Muscle layer of duodenum (tissue), 2 donors: ENCODE measurements at regions not wholly inside any gene's neighbourhood (a gene's known extent, or its start where the extent isn't known, plus 50 kb on each side); places are given as distances from the start of the nearest gene placed in this dataset.

Source experiments
- H3K27ac ChIP-seq: one replicate; pipeline ENCODE4 v1.7.0; 2013; ENCODE audit warnings: mild to moderate bottlenecking, low read length
- H3K27me3 ChIP-seq: one replicate; pipeline ENCODE4 v1.7.0; 2013; ENCODE audit warnings: low read depth, mild to moderate bottlenecking, control low read depth, low read length
- H3K36me3 ChIP-seq, 2 donors: one replicate each; pipeline ENCODE4 v1.7.0; 2013; ENCODE audit warnings: low read length in 2 of 2, control low read depth in 1 of 2, mild to moderate bottlenecking in 1 of 2; ENCODE audit not compliant: insufficient read depth in 2 of 2, control insufficient read depth in 1 of 2
- H3K4me1 ChIP-seq, 2 donors: one replicate each; pipeline ENCODE4 v1.7.0; 2013; ENCODE audit warnings: low read length in 2 of 2, mild to moderate bottlenecking in 2 of 2, control low read depth in 1 of 2, moderate library complexity in 1 of 2; ENCODE audit not compliant: insufficient read depth in 2 of 2, control insufficient read depth in 1 of 2
- H3K4me3 ChIP-seq, 2 donors: one replicate each; pipeline ENCODE4 v1.7.0; 2013; ENCODE audit warnings: low read length in 2 of 2, low read depth in 1 of 2, mild to moderate bottlenecking in 1 of 2
- H3K9me3 ChIP-seq, 2 donors: one replicate each; pipeline ENCODE4 v1.7.0; 2013; ENCODE audit warnings: low read length in 2 of 2, control low read depth in 1 of 2, mild to moderate bottlenecking in 1 of 2; ENCODE audit not compliant: control insufficient read depth in 1 of 2
- donor health status: healthy.

DNA sequence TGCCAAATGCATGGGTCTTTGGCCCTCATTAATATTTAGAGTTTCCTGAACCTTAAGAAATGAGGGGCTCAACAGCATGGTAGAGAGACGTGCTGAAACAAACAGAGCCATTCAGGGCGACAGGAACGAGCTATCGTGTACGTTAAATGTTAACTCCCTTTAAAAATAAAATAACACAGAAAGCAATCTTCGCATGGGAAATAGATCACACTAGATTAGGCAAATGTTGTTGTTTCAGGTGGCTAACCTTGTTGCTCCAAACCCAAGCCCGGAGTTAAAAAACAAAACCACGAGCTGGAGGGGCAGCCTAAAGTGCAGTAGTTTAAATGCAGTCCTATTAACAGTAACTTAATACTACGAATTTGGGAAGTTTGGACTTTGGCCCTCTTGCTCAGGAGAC lies 177.4 kb upstream of the TRIB2 start:
- Histone ChIP-seq H3K27me3 (no peaks in the 10 kb centered on the region), H3K4me3 (no peak overlapping the region), H3K27ac (no peak overlapping the region), H3K36me3 (no peaks in the 10 kb centered on the region), H3K9me3 (no peaks in the 10 kb centered on the region), H3K4me1 (peaks cover 0 to 13% of the 10 kb centered on the region in 2 donors)

DNA sequence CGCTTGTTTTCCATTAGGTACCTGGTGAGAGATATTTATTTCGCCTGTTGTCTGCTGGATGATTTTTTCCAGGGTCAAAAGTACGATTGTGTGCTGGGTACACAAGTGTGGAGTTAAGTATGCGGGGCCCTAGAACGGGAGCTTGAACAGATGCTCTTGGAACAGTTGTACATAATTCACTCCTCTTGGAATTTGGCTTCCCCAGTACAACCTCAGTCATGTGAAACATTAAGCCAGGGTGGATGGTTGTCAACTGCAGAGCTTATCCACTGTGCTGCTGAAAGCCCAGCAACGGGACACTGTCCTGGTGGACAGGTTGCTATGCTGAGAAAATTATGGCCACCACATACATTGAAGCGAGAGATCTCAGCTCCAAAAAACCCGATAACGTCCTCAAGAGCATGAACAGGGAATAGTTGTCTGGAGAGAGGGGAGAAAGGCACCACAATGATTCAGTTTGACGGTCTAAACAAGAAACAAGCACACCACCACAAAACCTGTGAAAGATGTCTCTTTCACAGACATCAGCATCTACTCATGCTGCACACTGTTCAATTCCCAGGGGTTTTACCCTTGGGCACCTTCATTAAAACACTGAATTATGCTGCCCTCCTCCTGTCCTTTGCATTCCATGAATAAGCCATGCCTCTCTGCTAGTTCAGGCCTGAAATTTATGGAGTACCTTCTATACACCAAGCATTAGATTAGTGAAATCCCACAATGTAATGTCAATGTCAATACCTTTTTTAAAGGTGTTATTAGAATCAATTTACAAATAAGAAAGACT lies 176.8 kb upstream of the TRIB2 start:
- H3K27me3 ChIP-seq = no peaks in the 10 kb centered on the region
- no peaks in the 10 kb centered on the region for H3K9me3 ChIP-seq
- H3K27ac ChIP-seq = no peak overlapping the region
- no peaks in the 10 kb centered on the region for H3K36me3 ChIP-seq
- H3K4me3 ChIP-seq = no peak overlapping the region
- peaks cover 0 to 13% of the 10 kb centered on the region in 2 donors for H3K4me1 ChIP-seq

DNA sequence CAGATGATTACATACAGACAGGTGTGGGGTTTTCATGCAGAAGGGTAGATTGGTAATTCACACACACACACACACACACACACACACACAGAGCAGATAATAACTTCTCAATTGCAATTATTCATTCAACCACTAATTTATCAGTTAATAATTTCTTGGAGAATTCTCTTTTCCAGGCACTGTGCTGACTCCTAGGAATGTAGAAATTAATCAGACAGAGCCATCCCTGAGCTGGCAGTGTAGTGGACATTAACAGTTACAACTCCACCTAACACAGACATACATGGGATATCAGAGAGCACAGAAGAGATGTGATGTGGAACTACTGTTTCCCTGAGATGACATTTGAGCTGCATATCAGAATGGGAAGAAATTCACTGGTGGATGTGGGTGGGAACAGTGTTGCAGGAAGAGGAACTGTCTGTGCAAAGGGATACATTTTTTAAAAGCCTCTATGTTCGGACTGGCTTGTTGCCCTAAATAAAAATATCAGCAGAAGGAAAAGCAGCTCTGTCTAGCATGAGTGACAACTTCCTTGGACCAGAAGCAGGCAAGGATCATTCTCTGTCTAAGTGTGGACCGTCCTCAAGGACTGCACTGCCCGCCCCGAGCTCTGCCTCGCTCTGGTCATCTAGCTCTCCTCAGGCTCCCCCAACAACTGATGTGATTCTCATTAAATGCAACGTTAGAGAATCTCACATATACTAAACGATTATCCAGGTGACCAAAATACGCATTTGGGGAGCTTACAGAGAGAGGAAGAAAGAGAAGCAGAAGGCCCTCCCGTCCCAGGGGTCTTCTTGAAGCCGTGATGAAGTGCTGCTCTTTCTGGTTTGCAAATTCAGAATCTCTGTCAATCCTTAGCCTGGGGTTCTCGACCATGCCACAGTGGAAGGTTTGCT lies 173.4 kb upstream of the TRIB2 start:
- Histone ChIP-seq H3K4me1 (peaks cover 0 to 13% of the 10 kb centered on the region in 2 donors), H3K4me3 (no peak overlapping the region), H3K27me3 (no peaks in the 10 kb centered on the region), H3K27ac (no peak overlapping the region), H3K9me3 (no peaks in the 10 kb centered on the region), H3K36me3 (no peaks in the 10 kb centered on the region)

DNA sequence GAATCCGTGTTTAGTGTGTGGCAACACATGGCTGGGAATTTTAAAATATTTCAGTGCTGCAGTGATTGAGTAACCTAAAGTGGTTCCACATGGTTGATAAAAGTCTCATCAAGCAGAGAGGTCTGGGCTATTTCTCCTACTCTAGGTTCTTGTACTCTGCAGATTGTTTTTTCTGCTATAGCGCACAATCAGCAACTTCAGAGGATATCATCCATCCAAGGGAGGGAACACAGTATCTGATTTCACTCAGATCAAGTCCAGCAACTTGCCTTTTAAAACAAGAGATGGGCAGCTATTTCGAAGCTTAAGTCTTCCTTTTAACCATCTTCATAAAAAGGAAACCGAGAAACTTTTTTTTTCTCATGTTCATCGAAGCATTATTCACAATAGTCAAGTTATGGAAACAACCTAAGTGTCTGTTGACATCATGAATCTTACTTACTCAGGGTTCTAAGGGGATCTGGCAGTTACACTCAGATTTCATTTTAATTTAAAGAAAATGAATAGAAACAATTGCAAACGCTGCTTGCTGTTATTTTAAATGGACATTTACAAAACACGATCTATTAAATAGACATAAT lies 172.7 kb upstream of the TRIB2 start:
- Histone ChIP-seq H3K27me3 (no peaks in the 10 kb centered on the region), H3K36me3 (no peaks in the 10 kb centered on the region), H3K27ac (no peak overlapping the region), H3K9me3 (no peaks in the 10 kb centered on the region), H3K4me3 (no peak overlapping the region), H3K4me1 (peaks cover 0 to 11% of the 10 kb centered on the region in 2 donors)

DNA sequence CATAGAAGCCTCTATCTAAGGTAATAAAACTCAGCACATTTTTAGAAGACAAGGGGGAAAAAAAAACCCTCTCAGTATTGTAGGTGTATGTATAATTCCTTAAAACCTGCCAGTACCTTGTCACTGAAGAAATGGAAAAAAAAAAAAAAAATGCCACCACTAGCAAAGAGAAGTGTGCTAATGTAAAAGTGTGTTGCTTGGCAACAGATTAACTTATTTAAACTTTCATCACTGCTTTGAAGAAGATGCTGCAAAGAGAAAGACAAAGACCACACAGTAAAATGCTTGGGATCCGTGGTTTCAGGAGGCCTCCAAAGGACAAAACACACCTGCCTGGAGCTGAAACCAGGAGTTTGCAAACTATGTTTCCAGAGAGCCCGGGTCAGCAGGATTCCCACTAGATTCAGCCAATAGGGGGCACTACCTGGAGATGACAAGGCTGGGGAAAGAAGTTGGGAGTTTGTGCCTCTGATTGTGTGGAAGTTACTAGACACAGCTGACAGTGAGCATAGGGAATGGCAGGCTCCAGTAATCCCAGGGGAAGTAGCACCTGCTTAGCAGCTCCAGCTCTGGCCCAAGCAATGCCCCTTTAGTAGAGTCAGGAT lies 169.1 kb upstream of the TRIB2 start:
- no peaks in the 10 kb centered on the region for H3K4me1 ChIP-seq
- H3K36me3 ChIP-seq = no peaks in the 10 kb centered on the region
- H3K9me3 ChIP-seq = no peaks in the 10 kb centered on the region
- H3K27me3 ChIP-seq = no peaks in the 10 kb centered on the region
- no peak overlapping the region for H3K4me3 ChIP-seq
- H3K27ac ChIP-seq = no peak overlapping the region

DNA sequence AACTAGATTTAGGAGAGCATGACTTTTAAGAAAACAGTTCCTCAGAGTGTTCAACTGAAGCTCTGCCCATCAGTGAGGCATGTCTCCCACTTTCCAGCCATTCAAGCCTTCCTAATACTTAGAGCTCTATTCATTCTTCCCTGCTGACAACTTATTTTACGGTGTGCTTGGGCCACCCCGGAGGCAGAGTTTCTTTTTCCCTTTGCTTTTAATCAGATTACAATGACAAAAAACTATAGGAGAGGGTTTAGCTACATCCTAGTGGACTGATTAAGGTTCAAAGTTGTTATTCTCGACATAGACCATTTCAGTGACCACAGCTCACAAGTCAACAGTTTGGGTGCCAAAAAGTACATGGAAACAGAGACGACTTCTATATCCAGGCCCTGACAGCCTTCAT lies 167.8 kb upstream of the TRIB2 start:
- Histone ChIP-seq H3K4me3 (no peak overlapping the region), H3K27me3 (no peaks in the 10 kb centered on the region), H3K9me3 (no peaks in the 10 kb centered on the region), H3K27ac (no peak overlapping the region), H3K4me1 (no peaks in the 10 kb centered on the region), H3K36me3 (no peaks in the 10 kb centered on the region)

DNA sequence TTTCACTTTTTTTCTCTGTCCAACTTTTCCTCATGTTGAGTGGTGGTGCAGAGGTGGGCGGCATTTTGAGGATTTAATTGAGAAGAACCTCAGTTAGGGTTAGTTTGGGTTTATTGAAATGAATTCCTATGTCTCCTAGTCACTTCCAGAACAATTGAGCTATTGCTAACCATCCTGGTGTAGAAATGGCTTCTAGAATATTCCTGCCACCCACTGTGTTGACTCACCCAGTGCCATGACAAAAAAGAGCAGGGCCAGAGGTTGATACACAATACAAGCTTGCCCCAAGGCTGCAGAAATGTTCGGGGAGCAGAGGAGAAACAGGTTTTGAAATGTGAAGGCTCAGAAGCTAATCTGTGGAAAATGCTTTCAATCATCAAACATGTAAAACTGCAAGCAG lies 167.1 kb upstream of the TRIB2 start:
- H3K27ac ChIP-seq = no peak overlapping the region
- H3K27me3 ChIP-seq = no peaks in the 10 kb centered on the region
- no peaks in the 10 kb centered on the region for H3K9me3 ChIP-seq
- no peak overlapping the region for H3K4me3 ChIP-seq
- H3K4me1 ChIP-seq = no peaks in the 10 kb centered on the region
- no peaks in the 10 kb centered on the region for H3K36me3 ChIP-seq

DNA sequence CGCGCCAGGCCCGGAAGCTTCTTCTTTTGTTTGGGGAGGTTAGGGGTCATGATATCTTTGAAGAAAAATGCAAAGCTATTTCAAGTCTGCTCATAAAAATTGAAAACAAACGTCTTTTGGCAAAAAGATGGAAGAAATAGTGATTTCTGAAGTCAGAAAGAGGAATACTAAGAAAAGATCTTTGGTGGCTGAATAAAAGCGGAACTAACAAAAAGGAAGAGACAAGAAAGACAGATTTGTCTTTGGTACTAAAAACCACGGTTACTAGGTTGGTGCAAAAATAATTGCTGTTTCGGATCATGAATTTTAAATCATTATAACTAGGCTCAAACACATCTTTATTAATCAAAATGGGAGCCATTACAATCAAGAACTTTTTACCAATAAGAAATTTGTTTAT lies 164.6 kb upstream of the TRIB2 start:
- Histone ChIP-seq H3K27ac (no peak overlapping the region), H3K9me3 (no peaks in the 10 kb centered on the region), H3K36me3 (no peaks in the 10 kb centered on the region), H3K4me3 (no peak overlapping the region), H3K27me3 (no peaks in the 10 kb centered on the region), H3K4me1 (peaks cover 3 to 7% of the 10 kb centered on the region in 2 donors)

DNA sequence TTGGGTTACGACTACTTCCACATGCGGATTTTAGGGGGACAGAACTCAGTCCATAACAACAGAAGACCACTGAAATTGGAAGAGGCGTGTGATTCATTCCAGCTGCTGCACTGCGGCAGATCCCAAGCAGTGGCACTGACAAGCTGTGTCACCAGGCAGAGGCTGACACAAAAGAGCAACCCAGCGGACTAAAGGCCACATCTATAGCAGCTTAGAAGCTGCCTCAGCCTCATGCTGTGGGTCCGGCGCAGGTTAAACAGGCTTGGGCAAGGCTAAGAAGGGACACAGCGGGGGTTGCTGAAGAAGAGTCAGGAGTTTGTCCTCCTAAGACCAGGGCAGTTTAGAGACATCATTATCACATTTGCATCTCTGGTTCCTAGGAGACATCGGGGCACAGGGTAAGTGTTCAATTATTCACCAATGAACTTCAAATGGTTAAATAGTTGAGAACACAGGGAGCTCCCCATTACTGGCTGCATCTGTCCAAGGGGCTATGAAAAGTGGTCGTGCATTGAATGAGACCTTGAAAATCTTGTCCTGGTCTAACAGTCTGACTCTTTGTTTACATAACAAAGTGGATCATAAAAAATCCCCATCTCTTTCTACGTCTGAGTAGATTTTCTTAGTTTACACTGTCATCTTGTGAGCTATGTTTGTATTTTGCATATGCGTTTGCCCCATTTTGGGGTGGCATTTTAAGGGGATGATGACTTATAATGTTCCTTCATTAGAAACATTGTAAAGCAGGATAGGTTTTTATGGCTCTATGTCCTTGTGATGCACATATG lies 162.3 kb upstream of the TRIB2 start:
- Histone ChIP-seq H3K27me3 (no peaks in the 10 kb centered on the region), H3K9me3 (no peaks in the 10 kb centered on the region), H3K4me1 (peaks cover 3 to 7% of the 10 kb centered on the region in 2 donors), H3K4me3 (no peak overlapping the region), H3K27ac (no peak overlapping the region), H3K36me3 (no peaks in the 10 kb centered on the region)

DNA sequence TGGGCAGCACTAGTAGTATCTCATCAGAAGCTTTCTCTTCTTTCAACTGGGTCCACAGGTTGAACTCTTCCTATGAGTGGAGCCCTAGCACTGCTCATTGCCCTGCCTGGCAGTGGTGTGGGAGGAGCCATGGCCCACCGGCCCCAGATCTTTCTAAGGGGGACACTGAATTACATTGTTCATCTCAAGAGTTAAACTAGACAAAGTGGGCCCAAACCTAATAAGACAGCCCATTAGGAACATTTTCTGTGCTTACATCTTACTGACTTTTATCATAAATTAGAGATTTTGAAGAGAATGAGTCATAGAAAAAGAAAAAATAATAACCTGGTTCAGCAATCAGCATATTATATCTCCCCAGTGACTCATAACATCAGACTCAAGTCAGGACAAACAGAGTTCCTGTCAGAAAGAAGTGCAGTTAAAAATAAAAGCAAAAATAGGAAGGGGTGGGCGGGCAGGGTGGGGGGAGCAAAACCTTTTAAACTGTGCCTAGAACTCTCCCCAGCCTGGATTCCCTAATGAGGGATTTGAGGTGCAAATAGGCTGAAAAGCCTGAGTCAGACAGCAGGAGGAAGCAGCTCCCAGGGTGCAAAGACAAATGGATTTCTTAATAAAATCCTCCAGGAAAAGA lies 161.6 kb upstream of the TRIB2 start:
- Histone ChIP-seq H3K27me3 (no peaks in the 10 kb centered on the region), H3K36me3 (no peaks in the 10 kb centered on the region), H3K9me3 (no peaks in the 10 kb centered on the region), H3K4me3 (no peak overlapping the region), H3K27ac (no peak overlapping the region), H3K4me1 (peaks cover 3 to 7% of the 10 kb centered on the region in 2 donors)
